Gastrocnemius medialis (tissue), 4 donors: ENCODE measurements at regions not wholly inside any gene's neighbourhood (a gene's known extent, or its start where the extent isn't known, plus 50 kb on each side); places are given as distances from the start of the nearest gene placed in this dataset.

ENCODE experiments used
- ATAC-seq, 2 donors: fragments of 150-250 bp; one replicate each; pipeline ENCODE4 v1.9.1; 2016
- DNase-seq, 2 donors: peaks; one replicate each; pipeline ENCODE4 v3.0.0-alpha.2; 2019
- H3K27ac ChIP-seq, 4 donors: fragments of 200-600 bp; sonication (generic); 1 replicate in 1 of 4; 2 replicates in 3 of 4; pipeline ENCODE4 v1.5.1; 2016 to 2018; ENCODE audit warnings: mild to moderate bottlenecking in 2 of 4, moderate library complexity in 1 of 4
- H3K27me3 ChIP-seq, 3 donors: fragments of 200-600 bp; sonication (generic) in 2 of 3; 1 replicate in 1 of 3; 2 replicates in 2 of 3; pipeline versions ENCODE4 v1.5.1 to v1.6.0; 2016 to 2019; ENCODE audit warnings: mild to moderate bottlenecking in 1 of 3, moderate library complexity in 1 of 3
- H3K36me3 ChIP-seq, 2 donors: fragments of 200-600 bp; sonication (generic) in 1 of 2; one replicate each; pipeline ENCODE4 v1.5.1; 2017 to 2018
- H3K4me1 ChIP-seq, 2 donors: fragments of 200-600 bp; sonication (generic) in 1 of 2; one replicate each; pipeline ENCODE4 v1.5.1; 2016 to 2017; ENCODE audit warnings: mild to moderate bottlenecking in 2 of 2
- H3K4me3 ChIP-seq, 4 donors: fragments of 200-600 bp; sonication (generic) in 3 of 4; 1 replicate in 1 of 4; 2 replicates in 3 of 4; pipeline ENCODE4 v1.5.1; 2016 to 2019; ENCODE audit warnings: mild to moderate bottlenecking in 2 of 4
- H3K9me3 ChIP-seq, 3 donors: fragments of 200-600 bp; sonication (generic) in 2 of 3; 1 replicate in 1 of 3; 2 replicates in 2 of 3; pipeline ENCODE4 v1.5.1; 2016 to 2019
- CTCF ChIP-seq, 5 experiments: fragments of 450-650 bp in 3 of 5; fragments of 200-600 bp in 2 of 5; sonication (generic) in 2 of 5; IDR thresholded peaks in 4 of 5; conservative IDR thresholded peaks in 1 of 5; 1 replicate in 4 of 5; 2 replicates in 1 of 5; pipeline ENCODE4 v1.5.1; 2016 to 2019; ENCODE audit warnings: antibody characterized with exemption in 5 of 5, mild to moderate bottlenecking in 3 of 5, moderate library complexity in 3 of 5
- POLR2A ChIP-seq, 2 donors: fragments of 450-650 bp; IDR thresholded peaks; one replicate each; pipeline ENCODE4 v1.6.1; 2017; ENCODE audit warnings: antibody characterized with exemption in 2 of 2, mild to moderate bottlenecking in 2 of 2, moderate library complexity in 2 of 2
- in situ Hi-C, 4 donors: fragments of 200-750 bp; cut with MboI; loops; one replicate each; pipeline versions ENCODE4 v1.15.0 to v1.8.0; 2017; ENCODE audit warnings: low sequenced_read_pairs in 4 of 4
- intact Hi-C: fragments of 100-400 bp; cut with DNase I; formaldehyde crosslinking; loops from one replicate; pipeline ENCODE4 v1.15.1; 2023; ENCODE audit warnings: low total_unique reads

DNA sequence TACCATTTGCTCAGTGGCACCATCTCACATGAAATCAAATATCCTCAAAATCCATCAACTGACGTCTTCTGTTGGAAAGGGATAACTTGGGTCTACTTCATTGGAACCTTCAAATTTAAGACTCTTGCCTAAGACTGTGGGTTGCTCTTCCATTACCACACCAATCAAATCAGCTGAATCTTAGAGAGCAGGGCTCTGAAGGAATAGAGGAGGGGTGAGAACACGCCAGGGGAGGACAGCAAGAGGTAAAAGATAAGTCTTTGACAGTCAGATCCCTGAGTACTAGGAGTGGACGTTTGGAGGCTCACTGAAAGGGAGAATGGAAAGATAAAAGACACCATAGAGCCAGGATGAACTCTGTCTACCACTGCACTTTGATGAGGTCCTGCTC is 107.5 kb downstream of the CCDC71L start:
- in situ Hi-C loops (no loop called here), intact Hi-C loops (no loop called here)
- H3K4me3 ChIP-seq, result no peak overlapping the region
- no peaks in the 10 kb centered on the region for H3K36me3 ChIP-seq
- H3K27ac ChIP-seq, result no peak overlapping the region
- DNase-seq, result no peak
- no peaks in the 10 kb centered on the region for H3K9me3 ChIP-seq
- no peaks in the 10 kb centered on the region for H3K27me3 ChIP-seq
- ATAC-seq, result no peak
- no peak for TF ChIP-seq POLR2A (IDR thresholded peaks at IDR 0.05)
- TF ChIP-seq CTCF (IDR thresholded peaks at IDR 0.05 in 4 of 5, conservative IDR thresholded peaks at IDR 0.05 in 1 of 5), result no peak
- H3K4me1 ChIP-seq, result no peaks in the 10 kb centered on the region

DNA sequence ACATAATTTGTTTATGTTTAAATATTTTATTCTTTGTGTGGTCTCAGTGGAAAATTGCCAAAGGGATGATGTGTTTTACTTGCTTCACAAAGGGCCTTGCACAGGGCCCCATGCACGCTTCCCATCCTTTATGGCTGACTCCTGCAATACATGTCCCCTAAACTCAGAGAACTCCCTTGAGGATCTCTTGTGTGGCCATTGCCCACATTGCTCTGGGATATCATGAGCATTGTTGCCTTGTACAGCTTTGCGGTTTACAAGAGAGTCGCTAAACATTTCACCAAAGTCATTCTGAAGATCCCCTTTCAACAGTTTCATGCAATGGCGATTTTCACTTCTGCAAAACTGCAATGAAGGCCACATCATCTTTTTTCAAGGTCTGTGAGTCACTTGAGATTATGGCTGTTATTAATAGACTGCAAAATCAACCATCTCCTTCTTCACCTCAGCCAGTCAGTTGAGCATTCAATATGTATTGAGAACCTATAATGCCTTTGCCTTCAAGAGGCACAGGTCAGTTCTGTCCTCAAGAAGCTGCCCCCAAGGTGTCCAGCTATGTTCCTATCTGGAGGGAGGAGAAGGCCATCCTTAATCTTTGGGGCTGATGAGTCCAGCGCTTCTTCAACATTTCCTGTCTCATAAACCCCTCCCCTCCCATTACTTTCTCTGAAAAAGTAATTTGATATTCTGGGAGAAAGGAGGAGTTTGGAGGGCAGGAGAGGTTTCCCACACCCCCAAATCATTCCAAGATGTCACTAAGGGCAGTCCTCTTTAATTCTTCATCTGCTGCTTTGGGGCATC is 108.1 kb downstream of the CCDC71L start:
- DNase-seq (no peak), ATAC-seq (no peak)
- in situ Hi-C loops, result no loop called here
- intact Hi-C loops, result no loop called here
- Histone ChIP-seq H3K4me1 (no peaks in the 10 kb centered on the region), H3K4me3 (no peak overlapping the region), H3K36me3 (no peaks in the 10 kb centered on the region), H3K27ac (no peak overlapping the region), H3K9me3 (no peaks in the 10 kb centered on the region), H3K27me3 (no peaks in the 10 kb centered on the region)
- TF ChIP-seq POLR2A (IDR thresholded peaks at IDR 0.05), result no peak
- no peak for TF ChIP-seq CTCF (IDR thresholded peaks at IDR 0.05 in 4 of 5, conservative IDR thresholded peaks at IDR 0.05 in 1 of 5)

DNA sequence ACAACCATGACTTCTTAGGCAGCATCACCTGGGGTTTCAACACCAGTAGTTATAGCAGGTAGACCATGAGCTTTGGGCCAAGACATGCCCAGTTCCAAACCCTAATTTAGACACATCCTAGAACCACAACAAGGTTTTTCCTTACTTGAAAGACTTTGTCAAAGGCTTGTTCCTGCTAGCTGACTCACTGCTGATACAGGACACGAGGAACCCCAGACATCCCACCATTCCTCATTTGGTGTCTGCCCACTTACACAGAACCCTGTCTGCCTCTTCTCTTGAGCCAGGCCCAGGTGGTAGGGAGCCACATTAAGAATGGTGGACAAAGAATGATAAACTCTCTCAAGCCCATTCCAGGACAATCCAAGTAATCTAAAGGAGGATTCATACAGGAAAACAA is 109.0 kb downstream of the CCDC71L start:
- TF ChIP-seq POLR2A (IDR thresholded peaks at IDR 0.05) (no peak), CTCF (IDR thresholded peaks at IDR 0.05 in 4 of 5, conservative IDR thresholded peaks at IDR 0.05 in 1 of 5) (no peak)
- Histone ChIP-seq H3K27me3 (no peaks in the 10 kb centered on the region), H3K4me3 (no peak overlapping the region), H3K36me3 (no peaks in the 10 kb centered on the region), H3K27ac (no peak overlapping the region), H3K9me3 (no peaks in the 10 kb centered on the region), H3K4me1 (no peaks in the 10 kb centered on the region)
- intact Hi-C loops, result no loop called here
- in situ Hi-C loops, result no loop called here
- ATAC-seq (no peak), DNase-seq (no peak)

DNA sequence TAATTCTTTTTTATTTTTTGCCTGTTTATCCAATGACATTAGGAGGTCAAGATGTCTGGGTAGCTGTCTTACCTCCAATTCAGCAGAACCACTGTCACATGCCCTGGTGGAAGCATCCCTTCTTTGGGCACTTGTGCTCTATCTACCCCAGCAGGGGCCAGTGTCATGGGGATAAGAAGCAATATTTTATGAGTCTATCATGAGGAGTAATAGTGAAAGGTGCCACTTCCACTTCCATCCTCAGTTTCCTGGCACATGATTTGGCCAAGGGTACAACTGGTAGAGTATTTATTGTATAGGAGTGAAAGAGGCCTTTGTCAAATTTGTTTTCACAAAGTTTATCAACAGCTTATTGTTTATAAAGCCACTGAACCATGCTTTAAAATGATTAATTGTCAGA is 112.5 kb downstream of the CCDC71L start:
- no peak for TF ChIP-seq POLR2A (IDR thresholded peaks at IDR 0.05)
- TF ChIP-seq CTCF (IDR thresholded peaks at IDR 0.05 in 4 of 5, conservative IDR thresholded peaks at IDR 0.05 in 1 of 5), result no peak
- DNase-seq, result no peak
- Histone ChIP-seq H3K27ac (no peak overlapping the region), H3K27me3 (no peaks in the 10 kb centered on the region), H3K9me3 (no peaks in the 10 kb centered on the region), H3K4me3 (no peak overlapping the region), H3K4me1 (no peaks in the 10 kb centered on the region), H3K36me3 (no peaks in the 10 kb centered on the region)
- in situ Hi-C loops (loop anchor here in 1 of 4 donors (25.0 kb wide), 1 partner anchor 189 kb away; no protein-coding TSS in a partner anchor), intact Hi-C loops (no loop called here)
- ATAC-seq, result no peak
